Keratinocyte (primary cell): ENCODE measurements at regions not wholly inside any gene's neighbourhood (a gene's known extent, or its start where the extent isn't known, plus 50 kb on each side); places are given as distances from the start of the nearest gene placed in this dataset.

ENCODE experiments used
- DNase-seq: peaks from one replicate; pipeline ENCODE4 v3.0.0-alpha.2; 2011; ENCODE audit warnings: low read depth, missing footprints, low spot score
- FAIRE-seq: peaks from 2 replicates; lab custom pipeline; 2011; peaks lifted over from hg19 to GRCh38; lab: Jason Lieb, UNC
- H2AFZ ChIP-seq: 2 replicates; pipeline ENCODE4 v1.6.0; 2012; ENCODE audit warnings: low read length, control low read depth, inconsistent platforms; ENCODE audit not compliant: control insufficient read depth
- H3K27ac ChIP-seq: 2 replicates; pipeline ENCODE4 v1.5.1; 2011; ENCODE audit warnings: low read length; ENCODE audit not compliant: control insufficient read depth, insufficient read depth
- H3K27me3 ChIP-seq: 3 replicates; pipeline ENCODE4 v1.6.0; 2011; ENCODE audit warnings: low read length; ENCODE audit not compliant: control insufficient read depth, insufficient read depth; ENCODE audit errors: extremely low read depth
- H3K36me3 ChIP-seq, 2 experiments: 2 replicates in 1 of 2; 3 replicates in 1 of 2; pipeline ENCODE4 v1.5.1; 2011; ENCODE audit warnings: low read length in 2 of 2, mild to moderate bottlenecking in 1 of 2; ENCODE audit not compliant: control insufficient read depth in 2 of 2, insufficient read depth in 2 of 2; ENCODE audit errors: extremely low read depth in 1 of 2
- H3K4me1 ChIP-seq: 3 replicates; pipeline ENCODE4 v1.5.1; 2011; ENCODE audit warnings: low read length; ENCODE audit not compliant: control insufficient read depth, insufficient read depth; ENCODE audit errors: extremely low read depth
- H3K4me2 ChIP-seq: 3 replicates; pipeline ENCODE4 v1.6.0; 2011; ENCODE audit warnings: low read depth, low read length; ENCODE audit not compliant: control insufficient read depth, insufficient read depth; ENCODE audit errors: extremely low read depth
- H3K4me3 ChIP-seq, 3 experiments: fragments of 200-600 bp in 1 of 3; sonication (generic) in 1 of 3; 2 replicates in 2 of 3; 3 replicates in 1 of 3; pipeline ENCODE4 v1.5.1; 2011 to 2016; ENCODE audit warnings: low read length in 3 of 3, mild to moderate bottlenecking in 3 of 3, control low read depth in 2 of 3, inconsistent platforms in 1 of 3, low read depth in 1 of 3, mixed read lengths in 1 of 3, mixed run types in 1 of 3, moderate library complexity in 1 of 3; ENCODE audit not compliant: control insufficient read depth in 2 of 3, insufficient read depth in 2 of 3; ENCODE audit errors: extremely low read depth in 1 of 3
- H3K79me2 ChIP-seq: 2 replicates; pipeline ENCODE4 v1.6.0; 2012; ENCODE audit warnings: low read length; ENCODE audit not compliant: control insufficient read depth, insufficient read depth
- H3K9ac ChIP-seq: 3 replicates; pipeline ENCODE4 v1.6.0; 2011; ENCODE audit warnings: low read length; ENCODE audit not compliant: control insufficient read depth, insufficient read depth; ENCODE audit errors: extremely low read depth
- H3K9me1 ChIP-seq: 3 replicates; pipeline ENCODE4 v1.6.0; 2011; ENCODE audit warnings: low read length; ENCODE audit not compliant: control insufficient read depth, insufficient read depth; ENCODE audit errors: extremely low read depth
- H3K9me3 ChIP-seq: 2 replicates; pipeline ENCODE4 v1.5.1; 2012; ENCODE audit warnings: low read depth, low read length; ENCODE audit not compliant: control insufficient read depth
- H4K20me1 ChIP-seq: 3 replicates; pipeline ENCODE4 v1.6.0; 2011; ENCODE audit warnings: low read length; ENCODE audit not compliant: control insufficient read depth, insufficient read depth; ENCODE audit errors: extremely low read depth
- EZH2 ChIP-seq: IDR thresholded peaks from one replicate; pipeline ENCODE4 v1.6.1; 2012; ENCODE audit warnings: inconsistent platforms, mild to moderate bottlenecking, low read length, moderate library complexity
- dilution Hi-C: fragments of 300-500 bp; cut with MboI; formaldehyde crosslinking; loops from one replicate; pipeline ENCODE4 v1.7.0; 2020; ENCODE audit warnings: low sequenced_read_pairs; ENCODE audit not compliant: extremely low pct_ligation_motif_present
- TF ChIP-seq, protein P1 (sequence below), 3 experiments: IDR thresholded peaks in 1 of 3; conservative IDR thresholded peaks in 1 of 3; optimal IDR thresholded peaks in 1 of 3; 2 replicates in 2 of 3; 3 replicates in 1 of 3; pipeline versions ENCODE3 to v1.5.1; 2011; ENCODE audit warnings: low read length in 3 of 3, mild to moderate bottlenecking in 3 of 3, moderate library complexity in 2 of 3, control low read depth in 1 of 3, inconsistent platforms in 1 of 3; ENCODE audit not compliant: insufficient read depth in 2 of 3; ENCODE audit errors: extremely low read depth in 1 of 3

DNA sequence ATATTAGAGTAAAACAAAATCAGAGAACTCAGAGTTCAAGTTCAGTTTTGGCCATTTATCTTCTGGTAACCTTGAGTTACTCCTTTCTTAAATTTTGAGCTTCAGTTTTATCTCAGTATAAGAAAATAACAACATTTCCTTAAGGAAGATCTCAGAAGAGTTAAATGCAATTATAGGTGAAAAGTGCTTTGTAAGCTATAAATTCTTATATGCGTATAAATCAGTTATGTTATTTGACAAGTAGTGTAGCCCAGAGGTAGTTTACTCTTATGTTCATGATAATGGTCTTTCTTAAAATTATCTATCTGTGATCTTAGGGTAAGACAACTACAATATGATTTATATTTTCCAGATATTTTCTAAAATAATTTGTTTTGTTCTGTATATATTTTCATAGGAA lies 89.8 kb downstream of the LHX9 start:
- TF ChIP-seq, protein P1, sequence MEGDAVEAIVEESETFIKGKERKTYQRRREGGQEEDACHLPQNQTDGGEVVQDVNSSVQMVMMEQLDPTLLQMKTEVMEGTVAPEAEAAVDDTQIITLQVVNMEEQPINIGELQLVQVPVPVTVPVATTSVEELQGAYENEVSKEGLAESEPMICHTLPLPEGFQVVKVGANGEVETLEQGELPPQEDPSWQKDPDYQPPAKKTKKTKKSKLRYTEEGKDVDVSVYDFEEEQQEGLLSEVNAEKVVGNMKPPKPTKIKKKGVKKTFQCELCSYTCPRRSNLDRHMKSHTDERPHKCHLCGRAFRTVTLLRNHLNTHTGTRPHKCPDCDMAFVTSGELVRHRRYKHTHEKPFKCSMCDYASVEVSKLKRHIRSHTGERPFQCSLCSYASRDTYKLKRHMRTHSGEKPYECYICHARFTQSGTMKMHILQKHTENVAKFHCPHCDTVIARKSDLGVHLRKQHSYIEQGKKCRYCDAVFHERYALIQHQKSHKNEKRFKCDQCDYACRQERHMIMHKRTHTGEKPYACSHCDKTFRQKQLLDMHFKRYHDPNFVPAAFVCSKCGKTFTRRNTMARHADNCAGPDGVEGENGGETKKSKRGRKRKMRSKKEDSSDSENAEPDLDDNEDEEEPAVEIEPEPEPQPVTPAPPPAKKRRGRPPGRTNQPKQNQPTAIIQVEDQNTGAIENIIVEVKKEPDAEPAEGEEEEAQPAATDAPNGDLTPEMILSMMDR (optimal IDR thresholded peaks at IDR 0.05 in 1 of 3, IDR thresholded peaks at IDR 0.05 in 1 of 3, conservative IDR thresholded peaks at IDR 0.05 in 1 of 3; ENCODE audit: extremely low read depth in 1 of 3, insufficient read depth in 2 of 3, low read length in 3 of 3), result no peak
- no peak for TF ChIP-seq EZH2
- H3K9me3 ChIP-seq, result no peaks in the 10 kb centered on the region
- no peaks in the 10 kb centered on the region for H3K27me3 ChIP-seq
- H4K20me1 ChIP-seq, result no peaks in the 10 kb centered on the region
- no peak overlapping the region for H3K9ac ChIP-seq
- no peaks in the 10 kb centered on the region for H3K36me3 ChIP-seq
- H3K4me2 ChIP-seq, result no peak overlapping the region
- dilution Hi-C loops, result no loop called here
- FAIRE-seq, result no peak
- H3K9me1 ChIP-seq, result no peaks in the 10 kb centered on the region
- DNase-seq, result no peak
- no peak overlapping the region for H3K4me3 ChIP-seq
- no peak overlapping the region for H3K27ac ChIP-seq
- no peak overlapping the region for H2AFZ ChIP-seq
- H3K79me2 ChIP-seq, result no peaks in the 10 kb centered on the region
- no peaks in the 10 kb centered on the region for H3K4me1 ChIP-seq

DNA sequence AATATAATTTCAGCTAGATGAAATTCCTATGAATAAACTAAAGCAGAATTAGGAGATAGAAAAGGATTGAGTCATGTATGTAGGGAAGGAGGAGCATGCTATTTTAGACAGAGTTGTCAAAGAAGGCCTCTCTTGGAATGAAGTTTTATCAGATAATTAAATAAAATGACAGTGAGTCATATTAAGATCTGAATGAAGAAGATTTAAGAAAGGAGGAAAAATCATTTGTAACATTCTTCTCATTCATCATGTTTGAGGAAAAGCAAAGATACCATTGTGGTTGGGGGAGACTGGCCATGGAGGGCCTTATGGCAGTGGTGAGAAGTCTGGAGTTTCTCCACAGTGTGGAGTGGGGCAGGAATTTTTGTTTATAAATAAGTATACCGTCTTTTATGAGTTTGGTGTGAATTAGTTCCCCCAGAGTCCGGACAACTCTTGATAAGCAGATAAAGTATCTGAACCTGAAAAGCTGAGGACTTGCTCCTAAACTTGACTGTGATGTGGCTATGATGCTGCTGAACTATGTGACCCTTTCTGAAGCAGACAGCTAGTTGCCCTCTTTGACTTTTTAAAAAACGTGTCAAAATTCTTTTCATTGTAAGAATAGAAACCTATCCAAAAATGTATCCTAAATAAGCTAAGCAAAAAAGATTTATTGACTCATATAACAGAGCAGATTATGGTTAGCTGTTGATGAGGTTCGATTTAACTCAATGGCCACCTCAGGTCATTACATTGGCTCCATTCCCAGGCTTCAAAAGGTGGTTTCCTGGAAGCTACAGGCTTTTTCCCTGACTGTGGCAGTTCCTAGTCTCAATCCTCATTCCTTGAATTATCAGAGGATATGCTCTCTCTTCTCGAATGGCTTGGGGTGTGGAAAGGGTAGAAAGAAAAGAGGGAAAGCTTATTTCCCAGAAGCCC lies 90.8 kb downstream of the LHX9 start:
- H2AFZ ChIP-seq, result no peak overlapping the region
- dilution Hi-C loops, result no loop called here

More for the DNA sequence above, 90.8 kb downstream of the LHX9 start:
- Histone ChIP-seq H3K27ac (no peak overlapping the region), H3K79me2 (no peaks in the 10 kb centered on the region), H3K9ac (no peak overlapping the region), H3K27me3 (no peaks in the 10 kb centered on the region), H3K9me3 (no peaks in the 10 kb centered on the region), H3K4me1 (no peaks in the 10 kb centered on the region), H3K9me1 (no peaks in the 10 kb centered on the region), H3K36me3 (no peaks in the 10 kb centered on the region), H3K4me3 (no peak overlapping the region), H4K20me1 (no peaks in the 10 kb centered on the region), H3K4me2 (no peak overlapping the region)
- FAIRE-seq (no peak), DNase-seq (no peak)
- TF ChIP-seq, protein P1 (optimal IDR thresholded peaks at IDR 0.05 in 1 of 3, IDR thresholded peaks at IDR 0.05 in 1 of 3, conservative IDR thresholded peaks at IDR 0.05 in 1 of 3; ENCODE audit: extremely low read depth in 1 of 3, insufficient read depth in 2 of 3, low read length in 3 of 3), result no peak
- no peak for TF ChIP-seq EZH2
